ENCODE measurements at regions not wholly inside any gene's neighbourhood (a gene's known extent, or its start where the extent isn't known, plus 50 kb on each side); places are given as distances from the start of the nearest gene placed in this dataset.

GRCh38 chr3:31249545-31249944, 283.2 kb upstream of the STT3B start:
- Histone ChIP-seq H3K4ac (ENCODE audit: low read depth, low read length) (no peak overlapping the region), H3K27ac (ENCODE audit: insufficient read depth, low read length) (no peak overlapping the region), H2AK9ac (replicated peaks; ENCODE audit: low read depth, low read length, poor library complexity) (no peak overlapping the region), H4K8ac (ENCODE audit: low read depth in 2 of 2, low read length in 2 of 2) (no peak overlapping the region), H3K56ac (ENCODE audit: extremely low read depth, insufficient read depth, low read length) (no peak overlapping the region), H2BK15ac (ENCODE audit: low read depth, low read length) (no peak overlapping the region), H3K14ac (replicated peaks; ENCODE audit: low read depth, low read length) (no peak overlapping the region), H2AFZ (replicated peaks; ENCODE audit: low read length, poor library complexity) (no peak overlapping the region), H4K5ac (ENCODE audit: low read depth, low read length) (no peak overlapping the region), H2BK120ac (ENCODE audit: low read depth, low read length) (no peak overlapping the region), H3K27me3 (ENCODE audit: control insufficient read depth, insufficient read depth, low read length) (no peaks in the 10 kb centered on the region; the same call in 1 of the 2 replicates), H3K4me3 (ENCODE audit: insufficient read depth, low read depth, low read length) (no peak overlapping the region), H3K36me3 (ENCODE audit: control insufficient read depth, insufficient read depth, low read length) (no peaks in the 10 kb centered on the region), H3K4me1 (ENCODE audit: control insufficient read depth, insufficient read depth, low read length) (no peaks in the 10 kb centered on the region), H3K18ac (ENCODE audit: low read depth, low read length) (no peak overlapping the region), H3K9me1 (ENCODE audit: insufficient read depth, low read length) (no peaks in the 10 kb centered on the region), H3K9ac (ENCODE audit: low read depth, low read length) (no peak overlapping the region), H4K91ac (ENCODE audit: insufficient read depth, low read depth, low read length) (no peak overlapping the region), H3K79me1 (ENCODE audit: low read depth in 1 of 2, low read length in 2 of 2) (no peaks in the 10 kb centered on the region), H4K20me1 (ENCODE audit: insufficient read depth, low read length) (no peaks in the 10 kb centered on the region), H3K4me2 (ENCODE audit: low read depth, low read length) (no peak overlapping the region), H2BK5ac (ENCODE audit: low read depth, low read length, poor library complexity, severe bottlenecking) (no peak overlapping the region), H2AK5ac (ENCODE audit: low read depth, low read length) (no peak overlapping the region), H3K23ac (ENCODE audit: low read depth, low read length) (no peak overlapping the region), H3K9me3 (ENCODE audit: control insufficient read depth, insufficient read depth, low read length) (no peaks in the 10 kb centered on the region), H2BK20ac (ENCODE audit: low read depth, low read length) (no peak overlapping the region)
- TF ChIP-seq BHLHE40 (IDR thresholded peaks at IDR 0.05; ENCODE audit: low read depth, low read length) (no peak), MAFK (IDR thresholded peaks at IDR 0.05; ENCODE audit: low read depth, low read length) (no peak), CTCF (conservative IDR thresholded peaks at IDR 0.05; ENCODE audit: low read depth, low read length) (no peak), ELK1 (IDR thresholded peaks at IDR 0.05; ENCODE audit: borderline replicate concordance, low read depth, low read length) (no peak), RFX5 (IDR thresholded peaks at IDR 0.05; ENCODE audit: low read depth, low read length) (no peak), POLR2A (IDR thresholded peaks at IDR 0.05; ENCODE audit: low read depth, low read length) (no peak), CHD1 (IDR thresholded peaks at IDR 0.05; ENCODE audit: low read depth, low read length) (no peak), USF2 (IDR thresholded peaks at IDR 0.05; ENCODE audit: low read depth, low read length) (no peak), RCOR1 (IDR thresholded peaks at IDR 0.05; ENCODE audit: insufficient replicate concordance, low read length) (no peak), FOS (IDR thresholded peaks at IDR 0.05; ENCODE audit: low read depth, low read length) (no peak)
- ChIA-PET POLR2A (ENCODE audit: unreplicated experiment) (no interaction called here), CTCF (no interaction called here)
- BruUV-seq (replicated peaks) = no TSS peak
- dilution Hi-C loops (cut with HindIII; ENCODE audit: low sequenced_read_pairs, unreplicated experiment) (no loop called here), in situ Hi-C loops (cut with MboI; ENCODE audit: low sequenced_read_pairs) (no loop called here), intact Hi-C loops (cut with micrococcal nuclease) (no loop called here)
- ATAC-seq (ENCODE audit: low read depth) (no peak), DNase-seq (no peak)

All from IMR-90 (cell line).